Activated naive CD4-positive, alpha-beta T cell (primary cell): ENCODE measurements at regions not wholly inside any gene's neighbourhood (a gene's known extent, or its start where the extent isn't known, plus 50 kb on each side); places are given as distances from the start of the nearest gene placed in this dataset.
A peak's percentile ranks its signal among the peaks of the same experiment; 100 is the strongest.
"Not testable (repeated sequence)": the region's sequence is repeated elsewhere in the genome, so short reads cannot be mapped to it uniquely, and the experiment has no call there.

Experiments
- DNase-seq, 4 experiments: peaks; one replicate each; lab custom pipeline; 2025; lab: John Stamatoyannopoulos, UW

DNA sequence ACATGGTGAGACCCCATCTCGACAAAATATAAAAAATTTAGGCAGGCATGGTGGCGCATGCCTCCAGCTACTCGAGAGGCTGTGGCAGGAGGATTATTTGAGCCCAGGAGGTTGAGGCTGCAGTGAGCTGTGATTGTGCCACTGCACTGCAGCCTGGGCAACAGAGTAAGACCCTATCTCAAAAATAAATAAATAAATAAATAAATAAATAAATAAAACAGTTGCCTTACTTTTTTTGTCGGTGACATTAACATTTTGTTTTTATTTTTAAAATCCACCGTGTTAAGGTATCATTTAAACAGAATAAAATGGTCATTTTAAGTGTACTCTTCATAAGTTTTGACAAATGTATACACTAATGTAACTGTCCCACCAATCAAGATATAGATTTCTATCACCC, 57.0 kb downstream of the RASL11A start:
- DNase-seq: no peak

DNA sequence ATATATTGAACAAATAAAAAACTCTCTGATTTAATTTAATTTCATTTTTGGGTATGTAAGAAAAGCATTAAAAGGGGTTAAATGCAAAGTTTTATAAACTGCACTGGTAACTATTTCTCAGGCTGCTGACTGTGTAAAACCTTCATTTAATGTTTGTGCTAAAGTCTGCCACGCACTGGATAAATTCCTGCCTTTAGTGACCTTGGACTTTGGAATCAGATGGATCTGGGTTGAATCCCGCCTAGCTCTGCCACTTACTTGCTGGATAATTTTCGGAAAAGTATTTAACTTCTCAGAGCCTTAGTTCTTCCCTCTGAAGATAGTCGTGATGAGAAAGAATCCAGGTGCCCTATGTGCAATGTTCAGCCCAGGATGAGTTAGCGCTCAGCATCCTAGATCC, 58.6 kb downstream of the RASL11A start:
- no peak for DNase-seq

DNA sequence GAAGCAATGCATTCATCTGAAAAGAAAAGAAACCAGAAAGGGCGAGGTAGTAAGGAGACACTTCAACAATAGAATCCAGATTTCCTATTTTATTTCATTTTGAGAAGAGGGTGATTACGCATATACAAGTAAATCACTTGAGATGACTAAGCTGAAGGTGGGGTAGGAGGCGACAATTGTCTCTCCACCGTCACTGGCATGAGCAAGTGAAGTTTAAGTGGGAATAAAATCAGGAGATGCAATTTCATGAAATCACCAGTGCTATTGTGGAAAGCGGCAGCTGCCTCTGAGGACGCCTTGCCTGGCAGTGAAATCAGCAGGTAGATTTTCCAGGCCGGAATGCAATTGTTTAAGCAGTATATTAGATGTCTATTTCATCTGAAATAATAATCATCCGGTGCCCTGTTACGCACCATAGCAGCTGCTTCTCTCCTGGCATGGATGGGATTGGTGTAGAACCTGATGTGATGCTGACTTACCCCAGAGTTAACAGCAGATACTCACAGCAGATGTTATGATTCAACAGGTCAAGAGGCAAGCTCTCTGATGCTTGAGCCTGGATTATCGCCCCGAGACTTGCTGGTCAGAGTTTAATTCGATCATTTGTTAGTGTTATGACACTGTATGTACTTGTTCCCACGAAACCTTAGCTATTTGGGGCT, 64.3 kb downstream of the RASL11A start:
- DNase-seq: no peak

DNA sequence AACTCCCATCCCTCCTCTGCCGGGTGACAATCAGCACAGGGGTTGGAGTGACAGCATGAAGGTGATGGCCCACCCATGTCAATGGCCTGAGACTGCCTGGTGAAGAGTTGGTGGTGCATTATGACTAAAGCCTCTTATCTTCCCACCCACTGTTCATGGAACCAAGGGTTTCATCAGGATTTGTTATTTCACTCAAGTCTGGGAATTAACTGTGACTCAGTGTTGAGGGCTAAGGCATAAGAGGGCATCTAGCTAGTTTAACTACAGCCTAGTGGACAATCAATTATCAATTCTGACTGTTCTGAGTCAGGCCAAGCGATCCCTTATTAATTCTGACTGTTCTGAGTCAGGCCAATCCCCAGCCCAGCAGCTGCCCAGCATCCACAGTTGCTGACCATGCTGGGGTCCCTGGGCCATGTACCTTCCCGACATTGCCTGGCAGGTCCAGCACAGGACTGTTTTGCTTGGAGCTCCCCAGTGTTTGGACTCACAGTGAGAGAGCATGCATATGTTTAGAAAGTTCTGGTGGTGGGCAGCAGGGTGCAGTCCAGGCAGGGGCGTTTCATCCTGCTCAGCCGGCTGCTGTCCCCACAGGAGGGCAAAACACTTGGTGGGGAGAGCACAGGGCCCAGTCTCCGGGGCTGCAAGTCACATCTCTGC, 65.5 kb downstream of the RASL11A start:
- DNase-seq: no peak

DNA sequence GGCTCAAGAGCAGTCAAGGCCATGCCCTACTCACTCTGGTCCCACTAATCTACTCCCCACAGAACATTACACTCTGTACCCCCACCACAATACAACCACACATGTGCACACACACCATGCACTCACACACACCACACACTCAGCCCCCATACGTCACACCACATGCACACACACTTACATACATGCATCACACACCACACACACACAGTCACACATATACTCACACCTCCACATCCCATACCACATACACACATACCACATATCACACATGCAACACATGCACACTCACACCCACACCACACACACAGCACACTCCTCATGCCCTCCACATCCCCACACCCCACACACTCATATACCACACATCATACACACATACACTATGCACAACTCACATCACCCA, 67.6 kb downstream of the RASL11A start:
- DNase-seq: no peak

DNA sequence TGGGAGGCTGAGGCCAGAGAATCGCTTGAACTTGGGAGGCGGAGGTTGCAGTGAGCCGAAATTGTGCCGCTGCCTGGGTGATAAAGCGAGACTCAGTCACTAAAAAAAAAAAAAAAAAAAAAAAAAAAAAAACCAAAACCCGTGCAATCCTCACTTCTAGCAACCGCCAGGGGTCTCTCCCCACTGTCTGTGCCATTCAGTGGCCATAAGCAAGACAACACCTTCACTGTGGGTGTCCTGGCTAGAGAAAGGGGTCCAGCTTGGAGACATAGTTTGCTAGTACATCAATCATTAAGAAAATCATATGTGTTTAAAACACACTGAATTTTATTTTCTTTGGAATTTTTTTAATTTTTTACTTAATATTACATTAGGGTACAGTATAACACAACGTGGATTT, 68.2 kb downstream of the RASL11A start:
- DNase-seq: no peak

DNA sequence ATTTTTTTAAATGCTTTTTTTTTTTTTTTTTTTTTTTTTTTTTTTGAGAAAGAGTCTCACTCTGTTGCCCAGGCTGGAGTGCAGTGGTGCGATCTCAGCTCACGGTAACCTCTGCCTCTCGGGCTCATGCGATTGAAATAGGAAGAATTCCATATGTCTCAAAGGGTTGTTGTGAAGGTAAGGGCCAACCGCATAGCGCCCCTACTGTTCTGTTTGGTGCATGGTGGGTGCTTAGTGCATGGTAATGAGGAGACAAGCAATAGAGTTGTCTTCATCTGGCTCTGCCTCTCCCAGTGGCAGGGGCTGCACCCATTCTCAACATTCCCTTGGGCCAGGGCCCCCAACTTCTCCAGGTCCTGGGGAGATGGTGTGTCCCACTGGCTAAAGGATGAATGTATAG, 68.7 kb downstream of the RASL11A start:
- peak in 2 of 4 experiments; percentile 10 to 12 for DNase-seq

DNA sequence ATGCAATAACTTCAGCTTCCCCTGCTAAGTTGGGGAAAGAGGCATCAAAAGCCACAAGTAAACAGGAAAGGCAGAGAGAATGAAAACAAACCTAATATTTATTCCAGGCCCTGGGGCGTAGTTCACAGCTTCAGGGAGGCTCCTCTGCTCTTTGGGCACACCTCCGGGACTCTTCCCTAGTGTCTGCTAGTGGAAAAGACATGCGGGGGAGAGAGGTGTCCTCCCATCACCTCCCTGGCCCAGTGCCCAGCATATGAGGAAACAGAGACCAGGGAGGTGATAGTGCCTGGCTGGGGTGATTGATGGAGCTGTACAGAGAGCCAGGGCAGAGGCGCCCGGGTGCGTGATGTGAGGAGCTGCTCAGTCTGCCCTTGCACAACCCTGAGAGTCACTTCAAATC, 71.0 kb downstream of the RASL11A start:
- no peak for DNase-seq

DNA sequence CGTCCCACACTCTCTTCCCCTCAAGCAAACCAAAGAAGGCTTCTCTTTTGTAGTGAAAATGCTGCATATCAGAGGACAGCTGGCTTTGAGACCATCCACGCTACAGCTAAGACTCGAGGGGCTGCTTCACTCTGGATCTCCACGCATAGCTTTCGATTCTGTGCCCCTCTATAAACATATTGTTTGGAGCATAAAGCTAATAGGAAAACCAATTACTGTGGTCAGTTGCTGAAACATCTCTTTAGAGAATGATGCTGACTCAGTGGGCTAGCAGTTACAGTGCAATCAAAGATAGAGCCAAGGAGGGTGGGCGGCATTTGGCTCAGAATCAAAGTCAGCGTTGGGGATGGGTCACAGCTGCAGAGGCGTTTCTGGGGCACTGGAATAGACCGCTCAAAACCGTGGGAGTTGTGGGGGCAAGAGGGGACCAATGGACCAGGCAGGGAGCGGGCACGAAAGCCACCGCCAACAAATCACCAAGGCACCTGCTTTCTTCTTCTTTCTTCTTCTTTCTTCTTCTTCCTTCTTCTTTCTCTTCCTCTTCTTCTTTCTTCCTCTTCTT, 76.7 kb downstream of the RASL11A start:
- DNase-seq: no peak

DNA sequence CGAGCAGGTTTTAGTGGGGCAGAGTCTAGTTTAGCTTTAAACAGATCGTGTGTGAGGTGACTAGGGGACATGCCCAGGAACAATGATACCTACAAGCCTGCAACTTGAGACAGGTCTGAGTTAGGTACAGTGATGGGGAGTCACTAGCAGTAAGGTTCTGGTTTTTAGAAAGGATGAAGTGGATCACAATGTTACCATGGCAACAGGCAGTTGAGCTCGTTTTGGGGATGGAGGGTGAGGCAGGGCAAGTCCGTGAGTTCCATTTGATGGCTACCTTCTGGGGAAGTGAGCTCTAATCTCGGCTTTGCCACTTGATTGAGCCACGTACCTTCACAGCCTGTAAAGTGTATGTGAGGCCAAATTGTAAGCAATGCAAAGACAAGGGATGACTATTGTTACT, 76.0 kb upstream of the GTF3A start:
- no peak for DNase-seq

DNA sequence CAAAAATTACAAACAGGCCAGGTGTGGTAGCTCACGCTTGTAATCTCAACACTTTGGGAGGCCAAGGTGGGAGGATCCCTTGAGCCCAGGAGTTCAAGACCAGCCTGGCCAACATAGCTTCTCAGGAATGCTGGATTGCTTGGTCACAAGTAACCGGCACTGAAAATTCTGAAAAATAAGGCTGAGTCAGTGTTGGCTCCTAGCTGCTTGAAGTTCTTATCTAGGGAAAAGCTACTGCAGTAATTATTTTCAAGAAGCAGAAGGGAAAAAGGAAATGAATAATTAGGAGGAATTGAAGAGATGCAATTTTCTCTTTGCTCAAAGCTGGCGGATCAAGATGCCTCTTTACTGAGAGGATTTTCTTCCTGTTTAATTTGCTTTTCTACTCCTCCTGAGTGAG, 75.0 kb upstream of the GTF3A start:
- no peak for DNase-seq

DNA sequence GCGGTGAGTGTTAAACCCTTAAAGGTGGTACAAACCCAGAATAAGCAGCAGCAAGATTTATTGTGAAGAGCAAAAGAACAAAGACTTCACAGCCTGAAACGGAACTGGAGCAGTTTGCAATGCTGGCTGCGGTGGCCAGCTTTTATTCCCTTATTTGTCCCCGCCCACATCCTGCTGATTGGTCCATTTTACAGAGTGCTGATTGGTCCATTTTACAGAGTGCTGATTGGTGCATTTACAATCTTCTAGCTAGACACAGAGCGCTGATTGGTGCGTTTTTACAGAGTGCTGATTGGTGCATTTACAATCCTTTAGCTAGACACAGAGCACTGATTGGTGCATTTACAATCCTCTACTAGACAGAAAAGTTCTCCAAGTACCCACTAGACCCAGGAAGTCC, 73.6 kb upstream of the GTF3A start:
- not testable (repeated sequence) for DNase-seq

DNA sequence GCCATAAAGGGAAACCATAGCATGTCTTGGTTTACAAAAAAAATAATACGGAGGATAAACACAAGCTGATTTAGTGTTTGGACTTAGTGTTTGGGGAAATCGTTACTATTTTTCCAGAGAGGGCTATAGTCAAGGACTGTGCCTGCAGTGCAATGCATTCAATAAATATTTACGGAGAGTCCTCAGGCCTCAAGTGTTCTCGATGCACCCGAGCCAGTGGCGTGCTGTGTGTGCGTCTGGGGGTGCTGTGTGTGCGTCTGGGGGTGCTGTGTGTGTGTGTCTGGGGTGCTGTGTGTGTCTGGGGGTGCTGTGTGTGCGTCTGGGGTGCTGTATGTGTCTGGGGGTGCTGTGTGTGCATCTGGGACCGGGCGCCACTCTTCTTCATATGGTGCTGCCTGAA, 71.7 kb upstream of the GTF3A start:
- DNase-seq: no peak

DNA sequence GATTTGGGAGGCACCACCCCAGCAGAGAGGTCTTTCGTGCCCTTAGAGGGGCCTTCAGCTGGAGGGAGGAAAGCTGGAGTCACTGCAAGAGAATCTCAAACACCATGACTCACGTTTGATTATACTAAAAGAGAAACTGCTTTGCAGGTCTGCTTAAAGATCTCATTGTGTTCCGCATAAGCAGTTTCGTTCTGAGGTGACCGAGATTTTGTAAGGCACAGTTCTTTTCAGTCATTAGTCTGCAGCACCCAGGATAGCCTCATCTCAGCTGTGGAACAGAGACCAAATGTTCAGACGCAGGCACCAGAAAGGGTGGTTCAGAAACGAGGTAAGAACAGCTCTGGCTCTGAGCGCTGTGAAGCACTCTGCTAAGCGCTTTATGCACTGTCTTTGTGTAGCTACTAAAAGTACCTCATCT, 71.2 kb upstream of the GTF3A start:
- DNase-seq: no peak

DNA sequence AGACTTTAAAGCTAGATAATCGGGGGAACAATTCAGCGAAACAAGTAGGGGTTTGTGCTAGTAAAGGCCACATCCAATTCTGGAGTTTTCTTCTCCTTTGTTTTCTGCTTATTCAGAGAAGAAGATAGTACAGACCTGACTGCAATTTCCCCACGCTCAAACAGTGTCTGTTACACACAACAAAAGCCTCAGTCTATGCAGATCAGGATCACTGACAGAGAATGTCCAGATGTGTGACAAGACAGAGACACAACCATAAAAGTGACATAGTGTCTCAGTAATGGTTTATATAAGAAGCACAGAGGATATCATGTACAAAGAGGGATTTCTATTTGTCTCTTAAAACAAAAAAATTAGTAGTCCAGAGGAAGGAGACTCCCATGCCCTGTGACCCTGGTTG, 70.7 kb upstream of the GTF3A start:
- no peak for DNase-seq

DNA sequence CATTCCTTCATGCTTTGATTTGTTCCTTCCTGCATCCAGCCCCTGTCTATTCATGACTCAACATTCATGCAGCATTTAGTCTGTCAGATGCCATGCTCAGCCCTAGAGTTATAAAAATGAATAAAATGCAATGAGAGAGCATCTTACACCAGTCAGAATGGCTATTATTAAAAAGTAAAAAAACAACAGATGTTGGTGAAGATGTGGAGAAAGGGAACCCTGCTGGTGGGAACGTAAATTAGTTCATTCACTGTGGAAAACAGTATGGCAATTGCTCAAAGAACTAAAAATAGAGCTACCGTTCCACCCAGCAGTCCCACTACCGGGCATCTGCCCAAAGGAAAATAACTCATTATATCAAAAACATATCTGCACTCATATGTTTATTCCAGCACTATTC, 70.0 kb upstream of the GTF3A start:
- no peak for DNase-seq

DNA sequence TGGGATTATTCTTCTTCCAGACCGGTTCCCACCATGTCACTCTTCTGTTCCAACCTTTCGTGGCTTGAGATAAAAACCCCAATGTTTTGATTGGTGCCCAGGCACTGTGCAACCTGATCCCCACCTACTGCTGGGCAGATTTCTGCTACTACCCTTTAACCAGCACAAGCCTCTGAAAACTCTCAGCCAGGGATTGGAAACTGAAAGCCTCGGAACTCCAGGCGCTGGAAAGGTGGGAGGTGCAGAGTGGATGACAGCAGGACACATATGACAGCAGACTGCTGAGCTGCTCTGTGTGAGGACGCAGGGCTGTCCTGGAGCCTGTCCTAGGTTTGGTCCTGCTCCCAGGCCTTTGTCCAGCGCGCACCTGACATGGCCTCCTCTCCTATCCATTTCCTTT, 68.5 kb upstream of the GTF3A start:
- DNase-seq: no peak

DNA sequence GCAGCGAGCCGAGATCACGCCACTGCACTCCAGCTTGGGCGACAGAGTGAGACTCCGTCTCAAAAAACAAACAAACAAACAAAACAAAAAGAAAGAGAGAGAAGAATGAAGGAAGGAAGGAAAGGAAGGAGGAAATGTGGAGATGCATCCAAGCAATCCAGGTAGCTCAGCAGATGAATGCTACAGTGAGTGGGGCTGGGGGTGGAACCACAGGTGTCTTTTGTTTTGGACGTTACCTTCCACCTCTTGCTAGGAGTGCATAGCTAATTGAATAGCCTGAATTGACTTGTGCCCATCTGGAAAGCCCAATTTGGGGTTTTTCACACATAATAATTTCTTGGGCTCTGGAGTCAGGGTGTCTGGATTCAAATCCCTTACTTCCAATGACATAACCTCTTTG, 66.0 kb upstream of the GTF3A start:
- no peak for DNase-seq

DNA sequence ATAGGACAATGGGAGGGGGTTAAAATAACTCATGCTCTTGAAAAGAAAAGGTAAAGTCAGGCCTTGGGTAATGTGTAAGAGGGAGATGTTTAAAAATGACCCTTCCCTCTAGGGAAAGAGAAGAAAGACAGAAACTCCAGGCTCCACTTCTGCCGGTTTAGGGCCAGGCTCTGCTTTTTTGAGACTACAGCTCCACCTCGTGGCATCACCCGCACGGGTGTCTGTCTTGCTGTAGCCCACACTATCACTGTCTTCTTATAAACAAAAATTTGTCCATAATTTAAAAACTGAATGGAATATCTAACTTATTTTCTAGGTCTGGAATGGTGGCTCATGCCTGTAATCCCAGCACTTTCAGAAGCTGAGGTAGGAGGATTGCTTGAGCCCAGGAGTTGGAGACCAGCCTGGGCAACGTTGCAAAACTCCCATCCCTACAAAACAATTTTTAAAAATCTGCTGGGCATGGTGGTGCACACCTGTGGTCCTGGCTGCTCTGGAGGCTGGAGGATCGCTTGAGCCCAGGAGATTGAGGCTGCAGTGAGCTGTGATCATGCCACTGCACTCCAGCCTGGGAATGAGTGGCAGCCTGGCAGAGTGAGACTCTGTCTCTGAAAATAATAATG, 65.1 kb upstream of the GTF3A start:
- DNase-seq: peak; percentile 4 to 62 (median 32)

DNA sequence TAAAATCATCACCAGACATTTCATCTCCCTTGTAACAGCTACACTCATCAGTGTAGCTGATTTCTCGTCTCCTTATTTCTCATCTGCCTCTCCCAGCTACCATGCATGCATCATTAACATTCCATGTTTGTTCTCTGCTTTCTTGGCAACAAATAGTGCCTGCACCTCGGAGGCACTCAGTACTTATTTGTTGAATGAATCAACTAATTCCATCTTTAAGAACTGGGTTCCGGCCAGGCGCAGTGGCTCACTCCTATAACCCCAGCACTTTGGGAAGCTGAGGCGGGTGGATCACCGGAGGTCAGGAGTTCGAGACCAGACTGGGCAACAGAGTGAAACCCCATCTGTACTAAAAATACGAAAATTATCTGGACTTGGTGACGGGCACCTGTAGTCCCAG, 63.9 kb upstream of the GTF3A start:
- no peak for DNase-seq

DNA sequence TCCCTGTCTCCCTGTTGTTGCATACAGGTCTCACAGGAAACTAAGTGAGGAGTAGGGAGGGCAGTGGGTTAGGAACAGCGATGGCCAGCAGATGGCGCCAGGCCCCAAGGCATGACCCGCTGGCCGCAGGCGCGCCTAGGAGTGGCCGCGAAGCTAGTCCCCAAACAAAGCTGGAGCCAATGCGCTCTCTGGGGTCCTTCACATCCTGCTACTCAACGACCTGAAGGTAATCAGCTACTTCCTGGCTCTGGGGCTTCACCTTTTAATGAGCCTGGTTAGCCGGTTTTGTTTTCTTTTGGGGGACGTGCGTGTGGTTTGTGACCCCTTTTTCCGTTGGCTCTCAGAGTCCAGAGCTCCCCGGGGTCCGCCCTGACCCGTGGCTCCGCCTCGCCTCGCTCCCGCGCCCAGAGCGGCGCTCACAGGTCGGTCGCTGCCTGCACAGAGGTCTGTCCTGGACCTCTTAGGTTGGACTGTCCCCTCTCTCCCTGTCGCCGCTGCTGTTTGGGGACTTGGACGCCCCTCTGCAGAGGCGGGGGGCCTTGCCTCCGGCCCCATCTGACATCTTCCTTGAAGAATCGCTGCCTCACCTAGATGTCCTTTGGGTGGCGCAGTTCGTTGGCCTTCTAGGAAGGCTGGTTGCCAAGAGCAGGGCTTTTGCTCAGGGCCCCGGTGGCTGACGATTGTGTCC, 62.2 kb upstream of the GTF3A start:
- DNase-seq: peak; percentile 39 to 69 (median 58)

DNA sequence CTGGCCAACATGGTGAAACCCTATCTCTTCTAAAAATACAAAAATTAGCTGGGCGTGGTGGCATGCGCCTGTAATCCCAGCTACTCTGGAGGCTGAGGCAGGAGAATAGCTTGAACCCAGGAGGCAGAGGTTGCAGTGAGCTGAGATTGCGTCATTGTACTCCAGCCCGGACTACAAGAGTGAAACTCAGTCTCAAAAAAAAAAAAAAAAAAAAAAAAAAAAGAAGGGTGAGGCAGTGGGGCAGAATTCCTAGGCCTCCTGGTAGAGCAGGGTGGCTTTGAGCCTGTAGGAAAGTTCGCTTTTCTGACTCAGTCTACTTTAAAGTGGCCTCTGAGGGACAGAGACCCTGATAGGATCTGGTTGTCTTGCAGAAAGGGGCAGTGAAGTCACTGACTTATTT, 60.8 kb upstream of the GTF3A start:
- DNase-seq: not testable (repeated sequence)

DNA sequence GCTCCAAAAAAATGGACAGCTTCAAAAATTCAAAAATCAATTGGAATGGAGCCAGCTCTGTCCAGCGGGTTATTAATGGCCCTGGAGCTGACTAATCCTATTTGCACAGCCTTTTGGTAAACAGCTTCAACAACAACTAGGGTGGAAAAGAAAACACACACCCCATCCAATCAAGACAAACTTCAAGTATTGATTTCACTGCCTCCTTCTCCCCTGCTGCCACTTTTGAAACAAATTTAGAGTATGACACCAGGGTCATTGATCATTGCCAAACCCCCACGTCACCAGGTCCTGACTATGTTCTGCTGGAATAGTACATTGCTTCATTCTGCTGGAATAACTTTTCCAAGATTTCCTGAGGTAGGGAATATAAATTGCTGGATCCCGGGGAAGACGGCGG, 56.8 kb upstream of the GTF3A start:
- no peak for DNase-seq
